ENCODE measurements at regions not wholly inside any gene's neighbourhood (a gene's known extent, or its start where the extent isn't known, plus 50 kb on each side); places are given as distances from the start of the nearest gene placed in this dataset.

DNA sequence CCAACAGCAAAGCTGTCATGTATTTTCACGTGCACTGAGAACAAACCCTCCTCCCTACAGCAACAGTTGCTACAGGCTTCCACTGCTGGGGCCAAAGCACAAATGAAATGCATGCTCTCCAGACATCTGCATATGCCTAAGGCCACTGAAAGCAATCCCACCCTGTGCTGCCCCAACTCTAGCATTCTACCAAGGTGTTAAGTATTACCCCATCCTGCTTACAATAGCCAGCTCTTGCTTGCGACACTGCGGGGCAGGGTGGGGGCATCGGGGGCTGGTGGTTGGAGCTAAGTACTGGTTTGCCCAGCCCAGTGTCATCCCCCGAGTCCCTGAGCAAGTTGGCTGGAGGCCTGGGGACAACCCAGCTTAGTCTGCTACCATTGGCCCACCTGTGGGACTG is 742.5 kb downstream of the TDRD15 start (continued):
- TF ChIP-seq ZNF281 (CRISPR knock-in tag; IDR thresholded peaks at IDR 0.05) (no peak), AFF4 (CRISPR knock-in tag; IDR thresholded peaks at IDR 0.05; ENCODE audit: borderline replicate concordance) (no peak), IRF2 (CRISPR knock-in tag; IDR thresholded peaks at IDR 0.05; ENCODE audit: borderline replicate concordance, low read depth) (no peak), ZNF425 (CRISPR knock-in tag; conservative IDR thresholded peaks at IDR 0.05) (no peak), ZNF671 (CRISPR knock-in tag; IDR thresholded peaks at IDR 0.05) (no peak), TP53 (CRISPR knock-in tag; IDR thresholded peaks at IDR 0.05) (no peak), ATF1 (CRISPR knock-in tag; IDR thresholded peaks at IDR 0.05) (no peak), ATF3 (CRISPR knock-in tag; conservative IDR thresholded peaks at IDR 0.05) (no peak), ZNF396 (CRISPR knock-in tag; IDR thresholded peaks at IDR 0.05; ENCODE audit: borderline replicate concordance) (no peak)
- TF ChIP-seq, protein P1, sequence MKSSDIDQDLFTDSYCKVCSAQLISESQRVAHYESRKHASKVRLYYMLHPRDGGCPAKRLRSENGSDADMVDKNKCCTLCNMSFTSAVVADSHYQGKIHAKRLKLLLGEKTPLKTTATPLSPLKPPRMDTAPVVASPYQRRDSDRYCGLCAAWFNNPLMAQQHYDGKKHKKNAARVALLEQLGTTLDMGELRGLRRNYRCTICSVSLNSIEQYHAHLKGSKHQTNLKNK (CRISPR knock-in tag; IDR thresholded peaks at IDR 0.05) = no peak

DNA sequence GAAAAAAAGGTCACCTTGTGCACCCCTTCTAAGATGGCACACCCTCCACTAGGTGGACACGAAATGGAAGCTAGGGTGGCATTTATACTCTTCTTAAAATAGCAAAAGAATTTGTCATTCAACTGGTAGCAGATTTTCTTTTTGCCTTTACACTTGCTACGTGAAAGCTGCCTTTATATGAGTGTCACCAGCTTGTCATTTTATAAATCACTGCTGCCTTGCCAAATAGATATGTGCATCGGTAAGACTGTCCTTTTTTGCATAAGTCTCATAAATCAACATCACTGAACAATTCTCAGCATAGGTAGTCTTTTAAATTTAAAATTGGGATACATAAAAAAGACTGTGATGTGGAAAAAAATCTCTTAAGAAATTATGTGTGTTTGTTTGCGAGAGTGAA is 764.1 kb downstream of the TDRD15 start:
- TF ChIP-seq GRHL2 (CRISPR knock-in tag; IDR thresholded peaks at IDR 0.05; ENCODE audit: insufficient replicate concordance, severe bottlenecking) (no peak), ELF4 (CRISPR knock-in tag; IDR thresholded peaks at IDR 0.05; ENCODE audit: low read depth) (no peak), ZNF281 (CRISPR knock-in tag; IDR thresholded peaks at IDR 0.05) (no peak), SMAD3 (CRISPR knock-in tag; IDR thresholded peaks at IDR 0.05; ENCODE audit: borderline replicate concordance) (no peak), USF1 (CRISPR knock-in tag; IDR thresholded peaks at IDR 0.05) (no peak)
- POLR2A ChIA-PET = no interaction called here
- no peak for ATAC-seq
- H3K9me3 Mint-ChIP-seq = peaks cover 2% of the 10 kb centered on the region; the same call in 1 of the 2 replicates
- H3K27me3 Mint-ChIP-seq (ENCODE audit: low read depth) = no peaks in the 10 kb centered on the region
- H3K4me1 Mint-ChIP-seq = no peaks in the 10 kb centered on the region
- no peak overlapping the region for H3K27ac Mint-ChIP-seq
- CTCF ChIA-PET = no interaction called here
- no peak for DNase-seq (ENCODE audit: low spot score)
- H3K4me3 Mint-ChIP-seq = no peak overlapping the region
- H3K36me3 Mint-ChIP-seq = no peaks in the 10 kb centered on the region

All from WTC11 (cell line).